Medulla oblongata (tissue), 1 donor: ENCODE measurements at regions not wholly inside any gene's neighbourhood (a gene's known extent, or its start where the extent isn't known, plus 50 kb on each side); places are given as distances from the start of the nearest gene placed in this dataset.

Experiments
- DNase-seq: peaks from one replicate; pipeline ENCODE4 v3.0.0-alpha.2; 2015; ENCODE audit errors: extremely low spot score

DNA sequence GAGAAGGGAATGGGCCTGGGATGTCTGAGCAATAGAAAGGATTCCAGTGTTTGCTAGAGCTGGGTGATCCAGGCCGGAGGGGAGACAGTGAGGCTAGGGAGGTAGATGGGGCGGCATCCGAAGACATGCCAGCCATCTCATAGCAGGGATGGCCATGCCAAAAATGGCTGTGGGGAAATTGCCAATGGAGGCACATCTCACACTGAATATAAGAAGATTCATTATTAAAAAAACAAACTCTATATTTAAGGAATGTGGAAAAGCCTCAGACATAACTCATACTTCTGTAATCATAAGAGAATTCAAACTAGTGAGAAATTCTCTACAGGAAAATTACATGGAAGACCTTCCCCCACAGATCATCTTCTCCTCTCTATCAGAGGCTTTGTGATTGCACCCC, 289.2 kb downstream of the FGF9 start:
- DNase-seq = no peak

DNA sequence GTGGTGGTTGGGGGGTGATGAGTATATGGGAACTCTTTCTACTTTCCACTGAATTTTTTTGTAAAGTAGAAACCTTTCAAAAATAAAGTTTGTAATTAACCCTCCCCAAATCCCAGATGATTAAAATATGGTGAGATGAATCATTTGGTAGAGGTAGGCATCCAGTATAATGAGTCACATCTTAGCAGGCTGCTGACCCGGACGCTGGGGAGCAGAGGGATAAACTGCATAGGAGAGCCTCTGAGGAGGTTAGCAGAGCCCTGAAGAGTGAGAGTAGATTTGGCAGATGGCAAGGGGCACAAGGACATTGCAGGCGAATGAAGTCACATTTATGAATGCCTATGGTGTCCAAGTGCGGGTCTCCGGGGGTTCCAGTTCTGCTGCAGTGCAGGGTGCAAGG, 293.8 kb downstream of the FGF9 start:
- DNase-seq = no peak

DNA sequence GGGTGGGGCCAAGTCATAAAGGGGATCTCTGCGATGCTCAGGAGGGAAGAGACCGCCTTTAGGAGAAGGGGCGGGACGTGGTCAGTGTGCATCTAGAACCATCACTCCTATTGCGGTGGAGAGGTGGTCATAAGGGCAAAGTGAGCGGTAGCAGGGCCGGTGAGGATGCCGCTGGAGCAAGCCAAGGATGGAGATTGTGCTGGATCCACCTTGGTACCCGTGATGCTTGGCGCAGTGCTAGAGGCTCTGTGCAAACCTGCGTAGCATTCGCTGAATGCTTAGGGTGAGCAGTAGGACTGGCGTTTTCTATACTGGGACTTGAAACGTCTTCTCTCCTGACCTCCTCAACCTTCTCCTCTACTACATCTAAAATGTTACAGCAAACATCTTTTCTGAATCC, 294.2 kb downstream of the FGF9 start:
- no peak for DNase-seq

DNA sequence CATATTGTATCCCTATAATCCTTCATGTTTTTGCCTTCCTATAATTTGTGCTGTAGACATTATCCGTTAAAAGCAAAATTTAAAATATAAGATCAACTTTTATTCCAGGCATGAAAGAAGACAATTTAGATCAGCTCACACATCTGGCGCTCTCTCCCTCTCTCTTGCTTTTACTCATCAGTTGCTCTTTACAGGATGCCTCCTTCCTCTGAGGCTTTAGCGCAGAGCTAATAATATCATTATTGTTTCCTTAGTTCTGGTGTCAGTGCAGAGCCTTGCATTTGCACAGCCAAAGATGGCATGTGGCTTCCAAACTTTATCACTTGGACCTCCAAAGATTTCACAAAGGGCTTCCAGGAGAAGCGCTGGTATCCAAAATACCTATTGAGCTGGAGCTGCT, 295.1 kb downstream of the FGF9 start:
- no peak for DNase-seq

DNA sequence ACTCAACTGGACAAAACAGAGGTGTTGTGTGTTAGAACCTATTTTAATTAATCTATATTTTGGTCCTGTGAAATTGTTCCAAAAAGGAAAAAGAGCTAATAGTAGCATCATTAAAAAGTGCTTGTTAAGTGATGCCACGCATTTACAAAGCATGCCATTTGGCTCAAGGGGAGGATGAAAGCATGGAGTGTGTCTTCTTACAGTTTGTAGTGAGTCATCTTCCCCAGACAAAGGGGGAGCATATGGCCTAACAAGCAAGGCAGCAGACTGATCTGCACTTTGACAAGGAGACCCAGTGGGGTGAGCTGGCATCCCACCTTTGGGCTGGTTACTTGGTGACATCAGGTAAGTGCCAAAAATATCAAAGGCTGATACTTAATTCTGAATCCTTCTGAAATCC, 297.0 kb downstream of the FGF9 start:
- no peak for DNase-seq

DNA sequence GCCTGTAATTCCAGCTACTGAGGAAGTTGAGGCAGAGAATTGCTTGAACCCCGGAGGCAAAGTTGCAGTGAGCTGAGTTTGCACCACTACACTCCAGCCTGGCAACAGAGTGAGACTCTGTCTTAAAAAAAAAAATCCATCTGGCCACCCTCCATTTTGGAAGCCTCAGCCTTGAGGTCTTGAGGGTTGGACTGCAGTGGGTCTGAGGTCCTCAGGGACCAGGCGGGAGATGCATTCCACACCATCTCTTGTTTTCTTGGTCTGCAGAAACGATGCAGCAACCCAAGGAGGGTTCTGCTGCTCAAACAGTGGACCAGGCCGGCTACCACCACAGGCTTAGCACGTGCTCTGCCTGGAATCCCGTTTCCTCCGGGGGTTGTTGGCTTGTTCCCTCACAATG, 299.3 kb downstream of the FGF9 start:
- no peak for DNase-seq

DNA sequence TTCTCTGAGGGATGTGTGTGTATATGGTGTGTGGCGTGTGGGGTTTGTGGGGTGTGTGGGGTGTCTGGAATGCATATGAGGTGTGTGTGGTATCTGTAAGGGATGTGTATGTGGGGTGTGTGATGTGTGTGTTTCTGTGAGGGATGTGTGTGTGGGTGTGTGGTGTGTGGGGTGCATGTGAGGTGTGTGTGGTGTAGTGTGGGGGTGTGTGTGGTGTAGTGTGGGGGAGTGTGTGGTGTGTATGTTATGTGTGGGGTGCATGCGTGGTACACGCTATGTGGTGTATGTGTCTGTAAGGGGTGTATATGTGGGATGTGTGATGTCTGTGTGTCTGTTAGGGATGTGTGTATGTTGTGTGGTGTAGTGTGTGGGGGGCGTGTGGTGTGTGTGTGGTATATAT, 300.0 kb downstream of the FGF9 start:
- DNase-seq = no peak

DNA sequence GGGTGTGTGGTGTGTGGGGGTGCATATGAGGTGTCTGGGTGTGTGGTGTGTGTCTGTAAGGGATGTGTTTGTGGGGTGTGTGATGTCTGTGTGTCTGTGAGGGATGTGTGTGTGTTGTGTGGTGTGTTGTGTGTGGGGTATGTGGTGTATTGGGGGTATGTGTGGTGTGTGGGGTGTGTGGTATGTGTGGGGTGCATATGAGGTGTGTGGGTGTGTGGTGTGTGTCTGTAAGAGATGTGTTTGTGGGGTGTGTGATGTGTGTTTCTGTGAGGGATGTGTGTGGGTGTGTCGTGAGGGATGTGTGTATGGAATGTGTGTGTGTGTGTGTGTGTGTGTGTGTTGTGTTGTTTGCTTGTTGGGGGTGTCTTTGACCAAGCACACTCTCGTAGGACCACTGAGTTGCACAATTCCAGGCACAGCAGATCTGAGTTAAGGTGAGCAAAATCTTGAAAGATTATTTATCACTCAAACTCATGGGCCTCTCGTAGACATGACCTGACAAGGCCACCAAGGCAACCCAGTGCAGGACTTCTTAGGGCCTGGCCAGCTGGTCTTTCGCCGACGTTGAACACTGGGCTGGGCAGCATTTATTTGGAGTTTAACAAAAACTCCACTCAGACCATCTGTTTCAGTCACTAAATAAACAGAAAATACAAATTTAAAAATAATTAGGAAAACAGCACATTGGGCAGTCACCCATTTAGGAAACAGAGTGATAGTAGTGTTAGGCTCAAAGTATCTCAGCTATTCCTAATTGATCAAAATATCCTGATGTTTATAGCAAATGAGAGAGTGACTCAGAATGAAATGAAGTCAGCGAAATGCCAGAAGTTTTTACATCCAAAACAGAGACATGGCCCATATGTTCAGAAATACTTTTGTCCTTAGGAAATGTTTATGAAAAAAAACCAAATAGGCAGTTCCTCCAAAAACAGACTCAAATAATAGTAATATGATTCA, 301.1 kb downstream of the FGF9 start:
- DNase-seq = no peak

DNA sequence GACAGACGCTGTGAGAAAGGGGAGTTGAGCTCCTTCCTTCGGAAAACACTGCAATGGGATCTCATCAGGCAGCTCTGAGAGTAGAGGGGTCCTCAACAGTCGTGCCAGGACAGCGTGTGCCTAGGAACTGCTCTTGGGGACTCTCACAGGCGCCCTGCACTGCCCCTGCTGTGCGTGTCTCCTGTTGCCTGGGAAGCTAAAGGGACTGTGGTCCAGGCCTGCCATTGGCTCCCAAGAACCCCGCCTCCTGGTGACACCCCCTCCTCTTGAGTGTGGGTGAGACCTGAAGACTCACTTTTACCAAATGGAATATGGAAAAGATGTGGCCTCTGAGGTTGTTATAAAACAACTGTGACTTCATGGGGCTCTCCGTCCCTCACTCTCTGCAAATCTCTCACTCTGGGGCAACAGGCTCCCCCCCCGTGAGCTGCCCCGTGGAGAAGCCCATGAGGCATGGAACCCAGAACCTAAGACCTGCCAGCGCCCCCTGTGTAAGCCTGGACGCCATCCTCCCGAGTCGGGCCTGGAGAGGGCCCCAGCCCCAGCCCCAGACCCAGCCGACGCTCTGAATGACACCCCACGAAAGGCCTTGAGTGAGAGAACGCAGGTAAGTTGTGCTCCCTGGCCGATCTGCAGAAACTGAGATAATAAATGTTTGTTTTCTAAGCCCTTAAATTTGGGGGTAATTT, 302.7 kb downstream of the FGF9 start:
- no peak for DNase-seq

DNA sequence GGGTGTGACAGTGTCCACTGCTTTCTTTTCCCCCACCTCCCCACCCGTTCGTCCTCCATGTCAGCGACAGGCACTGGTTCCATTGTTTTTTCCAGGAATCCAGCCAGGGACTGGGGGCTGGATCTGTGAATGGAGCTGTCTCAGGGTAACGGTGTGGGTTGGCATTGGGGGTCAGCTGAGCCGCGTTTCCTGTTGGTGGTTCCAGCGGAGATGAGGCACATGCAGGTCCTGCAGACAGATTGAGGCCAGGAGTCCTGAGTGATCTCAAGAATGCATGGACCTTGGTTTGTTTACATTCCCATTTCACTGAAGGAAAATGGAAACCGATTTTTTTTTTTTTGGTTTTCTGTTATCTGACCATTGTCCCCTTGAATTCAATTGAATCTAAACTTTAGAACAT, 303.9 kb downstream of the FGF9 start:
- no peak for DNase-seq

DNA sequence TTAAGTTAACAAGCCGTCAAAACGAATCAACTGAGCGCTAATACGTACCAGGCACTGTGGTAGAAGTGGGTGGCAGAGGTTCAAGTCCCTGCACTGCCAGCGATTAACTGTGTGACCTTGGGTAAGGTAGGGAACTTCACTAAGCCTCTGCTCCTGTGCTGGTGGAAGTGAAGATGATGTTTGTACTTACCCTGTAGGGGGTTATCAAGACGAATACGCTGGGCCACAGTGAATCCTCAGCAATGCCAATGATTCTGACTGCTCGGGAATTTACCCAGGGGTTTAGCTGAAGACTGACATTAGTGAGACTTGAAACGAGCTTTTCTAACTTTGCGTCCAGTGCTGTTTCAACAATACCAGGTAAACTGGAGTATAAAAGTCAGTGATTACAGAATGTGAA, 305.3 kb downstream of the FGF9 start:
- DNase-seq = no peak

DNA sequence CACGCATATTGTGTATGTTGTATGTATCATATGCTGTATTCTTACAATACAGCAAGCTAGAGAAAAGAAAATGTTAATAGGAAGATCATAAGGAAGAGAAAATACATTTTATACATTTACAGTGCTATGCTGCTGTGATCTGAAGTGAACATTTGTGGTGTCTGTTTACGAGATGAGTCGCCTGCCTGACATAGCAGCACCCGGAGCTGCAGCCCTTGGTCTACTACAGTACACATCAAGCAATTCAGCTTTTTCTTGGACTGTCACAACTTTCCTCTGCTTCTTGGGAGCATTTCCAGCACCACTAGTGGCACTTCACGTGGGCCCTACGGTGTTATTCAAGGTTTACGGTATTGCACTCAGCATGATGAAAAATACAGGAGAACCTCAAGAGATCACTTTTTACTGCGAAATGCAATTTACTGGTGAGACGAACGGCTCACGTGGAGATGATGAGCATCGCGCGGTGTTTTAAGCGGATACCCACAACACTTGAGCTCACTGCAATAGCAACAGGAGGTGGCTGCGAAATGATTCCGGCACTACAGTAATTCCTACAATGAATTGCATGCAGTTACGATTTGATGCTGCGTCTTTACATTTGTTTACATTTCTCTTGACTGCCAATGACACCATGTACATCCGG, 308.4 kb downstream of the FGF9 start:
- no peak for DNase-seq

DNA sequence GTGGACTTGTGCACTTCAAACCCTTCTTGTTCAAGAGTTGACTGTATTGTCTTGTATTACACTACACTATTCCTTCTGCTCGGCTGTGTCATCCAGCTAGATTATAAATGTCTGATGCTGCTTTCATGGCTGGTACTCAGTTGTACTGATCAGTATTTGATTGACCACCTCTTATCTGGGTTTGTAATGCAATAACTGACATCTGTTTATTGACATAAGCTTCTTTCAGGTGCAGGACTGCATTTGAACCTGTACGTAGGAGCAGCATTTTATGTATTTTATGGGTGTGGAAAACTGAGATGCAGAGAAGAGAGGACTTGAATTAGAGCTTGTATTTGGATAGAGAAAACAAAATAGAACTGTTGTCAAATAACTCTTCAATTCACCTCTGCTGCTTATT, 309.2 kb downstream of the FGF9 start:
- DNase-seq = no peak

DNA sequence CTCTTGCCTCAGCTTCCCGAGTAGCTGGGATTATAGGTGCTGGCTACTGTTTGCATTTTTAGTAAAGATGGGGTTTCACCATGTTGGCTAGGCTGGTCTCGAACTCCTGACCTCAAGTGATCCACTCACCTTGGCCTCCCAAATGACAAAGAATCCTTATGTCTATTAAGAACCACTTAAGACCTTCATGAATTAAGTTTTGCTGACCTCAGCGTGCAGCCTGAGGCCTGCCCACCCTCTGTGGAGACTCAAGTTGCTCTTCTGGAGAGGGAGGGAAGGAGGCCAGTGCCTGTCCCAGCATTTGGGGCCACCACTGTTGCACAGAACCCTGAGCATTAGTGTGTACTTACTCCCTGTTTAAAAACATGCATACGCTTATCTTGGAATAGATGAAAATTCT, 313.3 kb downstream of the FGF9 start:
- no peak for DNase-seq

DNA sequence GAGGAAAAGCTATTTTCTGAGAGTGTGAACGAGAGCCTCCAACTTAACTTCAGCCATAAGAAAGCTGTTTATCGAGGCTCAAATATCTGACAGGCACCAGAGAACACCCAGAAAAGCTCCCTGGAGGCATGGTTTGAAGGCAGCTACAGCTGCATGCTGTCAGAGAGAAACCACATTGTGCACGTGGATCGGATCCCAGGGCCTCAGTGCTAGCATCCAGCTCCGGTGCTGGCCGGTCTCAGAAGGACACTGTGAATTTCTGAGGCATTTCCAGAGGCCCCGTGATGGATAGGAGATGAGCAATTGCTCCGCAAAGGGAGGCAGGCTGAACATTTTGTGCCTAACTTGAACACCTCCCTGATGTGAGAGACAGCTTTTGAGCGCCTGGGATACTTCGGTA, 315.7 kb downstream of the FGF9 start:
- DNase-seq = no peak

DNA sequence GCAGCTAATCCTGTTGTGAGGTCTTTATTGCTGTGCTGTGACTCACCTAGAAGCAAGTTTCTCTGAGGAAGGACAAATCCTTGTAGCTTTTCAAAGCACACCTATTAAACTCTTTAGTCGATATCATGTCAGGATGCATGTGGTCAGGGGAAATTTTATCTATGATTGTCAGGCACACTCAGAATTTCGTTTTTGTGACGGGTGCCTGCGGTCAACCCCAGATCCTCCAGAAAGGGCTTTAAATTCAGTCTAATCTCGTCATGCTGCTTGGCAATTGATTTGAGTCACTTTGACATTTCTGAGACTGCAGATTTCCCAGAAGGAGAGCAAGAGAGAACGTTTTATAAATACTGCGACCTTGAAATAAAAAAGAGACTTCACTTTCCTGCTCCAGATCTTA, 316.9 kb downstream of the FGF9 start:
- DNase-seq = no peak

DNA sequence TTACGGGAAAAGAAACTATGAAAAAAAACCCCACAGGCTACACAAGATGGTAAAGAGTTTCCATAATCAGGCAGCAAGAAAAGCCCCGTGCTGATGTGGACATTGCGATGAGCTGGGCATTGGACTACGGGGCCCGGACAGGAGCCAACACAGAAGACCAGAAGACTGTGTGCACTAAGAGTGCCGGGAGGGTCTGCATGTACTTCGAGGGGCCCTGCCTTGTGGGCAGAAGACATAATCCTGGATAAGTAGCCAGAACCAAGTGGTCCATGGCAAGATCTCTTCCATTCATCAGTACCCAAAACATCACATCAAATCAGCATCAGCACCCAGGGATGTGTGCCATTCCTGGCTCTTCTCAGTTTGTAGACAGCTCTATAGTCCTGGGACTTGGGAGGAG, 317.8 kb downstream of the FGF9 start:
- DNase-seq = no peak

DNA sequence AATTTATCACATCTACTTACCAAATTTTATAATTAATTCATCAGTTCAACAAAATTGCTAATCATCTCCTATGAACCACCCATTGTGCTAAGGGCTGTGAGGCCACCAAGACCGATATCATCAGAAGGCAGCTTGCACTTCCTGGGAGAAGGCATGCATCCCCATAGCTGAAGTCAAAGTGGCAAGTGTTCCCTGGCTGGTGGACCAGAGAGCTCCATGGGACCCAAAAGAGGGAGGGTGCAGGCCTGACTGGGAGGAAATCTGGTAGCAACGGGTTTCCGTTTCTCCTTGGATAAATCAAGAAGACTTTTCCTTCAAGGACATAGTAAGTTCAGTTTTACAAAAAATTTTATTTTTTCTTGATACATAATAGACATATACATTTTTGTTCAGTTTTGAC, 325.2 kb downstream of the FGF9 start:
- no peak for DNase-seq

DNA sequence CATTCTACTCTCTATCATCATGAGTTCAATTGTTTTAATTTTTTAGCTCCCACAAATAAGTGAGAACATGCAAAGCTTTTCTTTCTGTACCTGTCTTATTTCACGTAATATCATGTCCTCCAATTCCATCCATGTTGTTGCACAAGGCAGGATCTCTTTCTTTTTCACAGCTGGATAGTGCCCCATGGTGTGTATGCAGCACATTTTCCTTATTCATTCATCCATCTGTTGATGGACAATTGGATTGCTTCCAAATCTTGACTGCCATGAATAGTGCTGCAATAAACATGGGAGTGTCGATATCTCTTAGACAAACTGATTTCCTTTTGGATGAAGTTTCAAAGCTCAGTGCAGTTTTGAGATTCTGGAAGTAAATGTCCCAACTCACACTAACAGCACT, 326.9 kb downstream of the FGF9 start:
- no peak for DNase-seq

DNA sequence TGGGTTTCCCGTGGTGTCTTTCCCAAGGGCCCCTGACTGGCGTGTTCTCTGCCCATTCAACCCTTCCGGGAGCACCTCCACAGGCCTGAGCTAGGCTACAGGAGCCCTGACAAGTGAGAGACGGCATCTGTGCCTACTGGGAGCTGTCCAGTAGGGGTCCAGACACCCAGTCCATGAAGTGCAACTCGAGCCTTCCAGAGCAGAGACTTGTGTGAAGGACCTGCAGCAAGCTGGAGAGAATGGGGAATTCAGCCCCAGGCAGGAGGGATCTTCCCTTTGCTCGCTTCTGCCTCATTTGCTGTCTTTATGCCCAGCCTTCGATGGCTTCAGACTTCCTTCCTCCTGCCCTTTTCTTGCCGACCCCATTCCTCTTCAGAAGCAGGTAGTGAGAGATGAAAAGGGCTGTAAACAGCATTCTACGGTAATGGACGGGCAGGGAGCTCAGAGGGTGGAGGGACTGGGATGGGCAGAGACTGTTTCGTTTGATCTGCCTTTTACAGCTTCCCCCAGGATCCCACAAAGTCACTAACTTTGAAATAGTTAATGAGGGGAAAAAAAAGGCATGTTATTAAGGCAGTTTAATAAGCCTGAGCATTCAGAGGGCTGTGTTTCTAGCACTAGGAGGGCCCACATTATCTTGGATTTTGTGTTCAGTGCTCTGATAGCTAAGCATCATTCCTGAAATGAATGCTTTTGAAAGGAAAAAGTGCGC, 327.6 kb downstream of the FGF9 start:
- DNase-seq = no peak

DNA sequence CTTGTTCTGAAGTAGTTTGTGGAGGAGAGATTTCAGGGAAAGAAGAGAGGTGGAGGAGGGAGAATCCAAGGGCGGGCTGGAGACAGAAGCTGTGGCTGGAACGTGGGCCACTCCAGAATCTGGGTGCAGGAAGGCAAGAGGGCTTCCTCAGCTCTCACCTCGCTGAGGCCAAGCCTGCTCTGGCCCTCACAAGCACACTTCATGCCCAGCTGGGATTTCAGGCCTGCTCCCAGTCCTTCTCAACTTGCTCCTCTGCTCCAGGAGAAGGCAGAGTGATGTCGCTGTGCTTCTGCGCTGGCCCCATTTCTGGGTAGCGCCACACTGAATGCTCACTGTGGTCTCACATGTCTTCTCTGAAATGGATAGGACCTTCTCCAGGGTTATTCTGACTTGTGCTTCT, 328.8 kb downstream of the FGF9 start:
- no peak for DNase-seq

DNA sequence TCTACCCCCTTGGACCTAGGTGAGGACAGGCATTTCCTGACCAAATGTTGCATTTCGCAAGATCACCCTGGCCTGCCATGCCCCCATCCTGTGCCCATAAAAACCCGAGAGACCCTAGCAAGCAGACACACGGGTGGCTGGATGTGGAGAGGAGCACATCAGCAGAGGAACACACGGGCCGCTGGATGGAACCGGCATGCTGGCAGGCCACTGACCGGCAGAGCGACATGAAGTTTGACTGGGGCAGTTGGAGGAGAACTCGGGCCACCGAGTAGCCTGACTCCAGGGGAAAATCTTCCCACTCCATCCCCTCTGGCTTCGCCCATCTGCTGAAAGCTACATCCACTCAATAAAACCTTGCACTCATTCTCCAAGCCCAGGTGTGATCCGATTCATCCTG, 329.3 kb downstream of the FGF9 start:
- DNase-seq = no peak
